Fibroblast of pulmonary artery (primary cell): ENCODE measurements at regions not wholly inside any gene's neighbourhood (a gene's known extent, or its start where the extent isn't known, plus 50 kb on each side); places are given as distances from the start of the nearest gene placed in this dataset.

Source experiments
- DNase-seq: peaks from one replicate; pipeline ENCODE4 v3.0.0-alpha.2; 2010; ENCODE audit warnings: low read depth
- H3K4me3 ChIP-seq: replicated peaks from 2 replicates; pipeline ENCODE4 v1.5.1; 2011; ENCODE audit warnings: low read depth, mild to moderate bottlenecking, control low read depth, low read length, moderate library complexity
- TF ChIP-seq, protein P1 (sequence below): IDR thresholded peaks from 2 replicates; pipeline ENCODE4 v1.5.1; 2011; ENCODE audit warnings: mild to moderate bottlenecking, control low read depth, low read length, inconsistent platforms; ENCODE audit errors: missing control alignments

DNA sequence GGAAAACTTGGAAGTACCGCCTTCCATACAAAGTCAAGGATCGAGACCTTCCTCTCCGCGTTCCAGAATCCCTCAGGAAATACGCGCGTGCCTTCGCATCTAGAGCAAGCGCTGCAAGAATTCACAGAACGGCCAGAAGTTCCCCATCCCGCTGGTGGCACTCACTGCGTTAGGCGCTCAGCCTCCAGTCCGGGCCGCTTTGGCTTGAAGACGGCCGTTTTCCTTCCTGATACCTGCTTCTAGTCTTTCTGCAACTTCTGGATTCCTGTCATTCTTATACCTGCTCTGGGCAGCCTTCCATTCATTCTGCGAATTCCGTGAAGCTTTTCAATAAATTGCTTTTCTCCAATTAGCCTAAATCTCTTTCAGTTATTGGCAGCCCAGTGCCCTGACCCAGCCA lies 896.4 kb downstream of the TRIML1 start:
- DNase-seq = no peak
- TF ChIP-seq, protein P1, sequence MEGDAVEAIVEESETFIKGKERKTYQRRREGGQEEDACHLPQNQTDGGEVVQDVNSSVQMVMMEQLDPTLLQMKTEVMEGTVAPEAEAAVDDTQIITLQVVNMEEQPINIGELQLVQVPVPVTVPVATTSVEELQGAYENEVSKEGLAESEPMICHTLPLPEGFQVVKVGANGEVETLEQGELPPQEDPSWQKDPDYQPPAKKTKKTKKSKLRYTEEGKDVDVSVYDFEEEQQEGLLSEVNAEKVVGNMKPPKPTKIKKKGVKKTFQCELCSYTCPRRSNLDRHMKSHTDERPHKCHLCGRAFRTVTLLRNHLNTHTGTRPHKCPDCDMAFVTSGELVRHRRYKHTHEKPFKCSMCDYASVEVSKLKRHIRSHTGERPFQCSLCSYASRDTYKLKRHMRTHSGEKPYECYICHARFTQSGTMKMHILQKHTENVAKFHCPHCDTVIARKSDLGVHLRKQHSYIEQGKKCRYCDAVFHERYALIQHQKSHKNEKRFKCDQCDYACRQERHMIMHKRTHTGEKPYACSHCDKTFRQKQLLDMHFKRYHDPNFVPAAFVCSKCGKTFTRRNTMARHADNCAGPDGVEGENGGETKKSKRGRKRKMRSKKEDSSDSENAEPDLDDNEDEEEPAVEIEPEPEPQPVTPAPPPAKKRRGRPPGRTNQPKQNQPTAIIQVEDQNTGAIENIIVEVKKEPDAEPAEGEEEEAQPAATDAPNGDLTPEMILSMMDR = no peak
- no peak overlapping the region for H3K4me3 ChIP-seq

DNA sequence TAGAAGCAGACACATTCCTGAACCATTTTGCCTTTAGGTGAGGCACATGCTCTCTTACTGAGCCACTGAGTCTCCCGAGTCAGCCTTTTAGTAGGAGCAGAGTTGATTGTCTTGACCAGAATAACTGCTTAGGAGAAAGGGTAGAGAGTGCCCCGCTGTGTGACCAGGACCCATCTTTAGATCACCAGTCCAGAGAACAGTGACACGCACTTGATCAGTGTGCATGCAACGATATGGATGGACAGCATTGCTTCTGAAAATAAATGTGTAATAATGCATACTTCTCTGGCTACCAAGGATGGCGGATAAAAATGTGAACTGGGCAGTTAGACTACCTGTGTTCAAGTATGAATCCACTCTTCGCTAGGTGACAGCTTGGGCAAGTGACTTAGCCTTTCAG lies 897.7 kb downstream of the TRIML1 start:
- no peak overlapping the region for H3K4me3 ChIP-seq
- TF ChIP-seq, protein P1 = no peak

DNA sequence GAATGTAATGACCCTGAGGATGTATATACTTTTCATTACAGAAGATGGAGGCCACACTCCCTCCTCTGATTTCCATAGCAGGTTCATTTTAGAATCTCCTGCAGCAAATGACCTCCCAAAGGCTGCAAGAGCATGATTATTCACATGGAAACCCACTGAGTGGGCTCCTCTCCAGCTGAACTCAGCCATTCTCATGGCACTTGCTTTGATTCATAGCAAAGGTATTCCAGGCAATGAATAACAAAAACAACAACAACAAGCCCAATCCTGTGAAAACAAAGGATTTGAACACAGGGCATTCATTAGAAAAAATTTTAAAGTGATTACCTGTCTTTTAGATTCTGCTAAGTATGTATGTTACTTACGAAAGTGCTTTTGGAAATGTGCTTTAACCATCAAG lies 894.0 kb upstream of the FRG1 start:
- TF ChIP-seq, protein P1 = no peak
- no peak overlapping the region for H3K4me3 ChIP-seq
- no peak for DNase-seq

More for the DNA sequence above, 897.7 kb downstream of the TRIML1 start:
- DNase-seq = no peak

DNA sequence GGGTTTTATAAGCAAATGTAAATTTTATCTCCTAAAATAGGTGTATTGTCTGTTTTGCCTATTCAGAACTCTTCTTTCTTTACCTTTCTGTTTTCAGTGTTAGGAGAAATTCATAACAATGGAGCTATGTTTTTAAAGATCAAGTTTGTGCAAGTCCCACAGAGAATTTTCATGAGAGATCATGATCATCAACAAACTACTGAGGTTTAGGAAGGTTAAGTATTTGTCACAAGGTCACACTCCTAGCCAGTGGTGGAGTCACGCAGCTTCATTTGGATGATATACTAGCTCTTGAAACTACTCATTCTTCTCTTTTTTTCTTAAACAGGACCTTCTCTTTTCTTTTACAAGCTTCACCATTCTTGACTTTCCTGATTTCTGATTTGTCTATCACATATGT lies 892.6 kb upstream of the FRG1 start:
- H3K4me3 ChIP-seq = no peak overlapping the region
- DNase-seq = no peak
- TF ChIP-seq, protein P1 = no peak

DNA sequence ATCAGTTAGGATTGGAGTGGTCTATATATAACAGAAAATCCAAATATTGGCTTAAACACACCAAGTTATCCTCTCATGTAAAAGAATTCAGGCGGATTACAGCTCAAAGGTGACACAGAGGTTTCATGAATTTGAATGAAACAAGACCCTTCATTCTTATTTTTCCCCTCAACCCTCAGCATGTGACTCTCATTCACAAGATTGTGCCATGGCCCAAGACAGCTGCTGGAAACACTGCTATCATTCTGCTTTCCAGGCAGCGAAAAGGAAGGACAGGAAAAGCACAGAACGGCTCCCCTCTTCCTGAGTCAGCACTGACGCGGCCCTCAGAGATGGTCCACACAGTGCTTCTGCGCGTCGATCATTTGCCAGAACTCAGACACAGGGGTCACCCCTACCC lies 891.0 kb upstream of the FRG1 start:
- TF ChIP-seq, protein P1 = no peak
- no peak overlapping the region for H3K4me3 ChIP-seq
- no peak for DNase-seq

DNA sequence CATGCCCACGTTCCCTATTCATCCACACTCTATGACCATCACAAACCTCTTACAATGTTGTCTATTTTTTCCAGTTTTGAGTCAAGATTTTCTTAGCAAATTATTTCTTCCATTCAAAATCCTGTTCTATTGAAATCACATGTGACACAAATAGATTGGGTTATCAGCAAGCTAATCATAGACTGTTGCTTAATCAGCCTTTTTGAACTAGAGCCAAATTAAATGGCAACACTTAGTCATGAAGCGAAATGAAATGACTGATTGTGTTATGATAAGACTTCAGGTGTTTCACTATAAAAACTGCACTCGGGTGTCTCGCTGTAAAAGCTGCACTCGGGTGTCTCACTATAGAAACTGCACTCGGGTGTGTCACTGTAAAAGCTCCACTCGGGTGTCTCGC lies 890.0 kb upstream of the FRG1 start:
- no peak for DNase-seq
- no peak overlapping the region for H3K4me3 ChIP-seq
- TF ChIP-seq, protein P1 = no peak

DNA sequence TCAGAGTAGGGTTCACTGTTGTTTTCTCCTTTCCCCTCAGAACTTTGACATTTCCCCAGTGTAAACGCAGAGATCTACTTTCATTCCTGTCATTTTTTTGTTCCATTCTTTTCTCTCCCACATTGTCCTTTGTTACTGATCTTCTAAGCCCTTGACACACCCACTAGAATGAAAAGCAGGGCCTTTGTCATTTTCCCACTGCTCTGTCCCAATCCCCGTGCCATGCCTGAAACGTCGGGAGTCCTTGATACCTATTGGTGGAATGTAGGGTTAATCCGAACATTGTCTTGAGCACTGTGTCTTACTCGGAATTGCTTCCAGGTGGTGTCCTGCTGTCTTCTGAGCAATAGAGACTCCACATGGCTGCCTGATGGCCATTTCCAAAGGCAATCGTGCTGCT lies 887.1 kb upstream of the FRG1 start:
- DNase-seq = no peak
- H3K4me3 ChIP-seq = no peak overlapping the region
- TF ChIP-seq, protein P1 = no peak
